Liver (tissue), 8 donors: ENCODE measurements at regions not wholly inside any gene's neighbourhood (a gene's known extent, or its start where the extent isn't known, plus 50 kb on each side); places are given as distances from the start of the nearest gene placed in this dataset.

Experiments
- DNase-seq: peaks from one replicate; pipeline ENCODE4 v3.0.0-alpha.2; 2017; ENCODE audit warnings: low spot score
- H3K27ac ChIP-seq, 2 donors: one replicate each; pipeline ENCODE4 v1.7.0; 2013; ENCODE audit warnings: inconsistent platforms in 2 of 2, low read length in 2 of 2, control low read depth in 1 of 2, low read depth in 1 of 2, mild to moderate bottlenecking in 1 of 2
- H3K27me3 ChIP-seq, 4 donors: one replicate each; pipeline versions ENCODE4 v1.6.1 to v1.7.0; 2013; ENCODE audit warnings: low read length in 3 of 4, inconsistent platforms in 1 of 4, mild to moderate bottlenecking in 1 of 4, moderate library complexity in 1 of 4; ENCODE audit not compliant: control insufficient read depth in 4 of 4, insufficient read depth in 4 of 4
- H3K36me3 ChIP-seq, 4 donors: one replicate each; pipeline versions ENCODE4 v1.6.1 to v1.7.0; 2013; ENCODE audit warnings: low read length in 3 of 4, mild to moderate bottlenecking in 3 of 4, low read depth in 1 of 4, moderate library complexity in 1 of 4; ENCODE audit not compliant: control insufficient read depth in 4 of 4, insufficient read depth in 3 of 4
- H3K4me1 ChIP-seq, 4 donors: one replicate each; pipeline versions ENCODE4 v1.6.1 to v1.7.0; 2013; ENCODE audit warnings: low read length in 3 of 4, mild to moderate bottlenecking in 3 of 4, moderate library complexity in 1 of 4; ENCODE audit not compliant: control insufficient read depth in 4 of 4, insufficient read depth in 4 of 4
- H3K4me3 ChIP-seq, 3 donors: one replicate each; pipeline versions ENCODE4 v1.6.1 to v1.7.0; 2013; ENCODE audit warnings: low read length in 3 of 3, control low read depth in 1 of 3, low read depth in 1 of 3, mild to moderate bottlenecking in 1 of 3
- H3K9ac ChIP-seq, 2 donors: one replicate each; pipeline ENCODE4 v1.7.0; 2013; ENCODE audit warnings: low read length in 2 of 2, mild to moderate bottlenecking in 2 of 2, moderate library complexity in 2 of 2, control low read depth in 1 of 2, low read depth in 1 of 2
- H3K9me3 ChIP-seq, 4 donors: one replicate each; pipeline versions ENCODE4 v1.6.1 to v1.7.0; 2013; ENCODE audit warnings: low read length in 3 of 4; ENCODE audit not compliant: control insufficient read depth in 4 of 4
- CTCF ChIP-seq: fragments of 150-350 bp; IDR thresholded peaks from 2 replicates; pipeline ENCODE4 v1.5.1; 2017; ENCODE audit warnings: improper control_type of control experiment, low read depth, low read length; ENCODE audit not compliant: missing input control
- FOXA2 ChIP-seq: IDR thresholded peaks from 2 replicates; pipeline ENCODE4 v1.6.1; 2016; ENCODE audit warnings: antibody characterized with exemption
- GABPA ChIP-seq, 2 donors: IDR thresholded peaks in 1 of 2; conservative IDR thresholded peaks in 1 of 2; 2 replicates each; pipeline ENCODE4 v1.6.1; 2016; ENCODE audit warnings: antibody characterized with exemption in 2 of 2, mild to moderate bottlenecking in 1 of 2, moderate library complexity in 1 of 2
- HNF4A ChIP-seq, 2 donors: conservative IDR thresholded peaks; 2 replicates each; pipeline ENCODE4 v1.6.1; 2016; ENCODE audit warnings: antibody characterized with exemption in 2 of 2, mild to moderate bottlenecking in 2 of 2
- HNF4G ChIP-seq: IDR thresholded peaks from 2 replicates; pipeline ENCODE4 v1.6.1; 2016; ENCODE audit warnings: antibody characterized with exemption
- JUND ChIP-seq, 2 donors: IDR thresholded peaks; 2 replicates each; pipeline ENCODE4 v1.6.1; 2016; ENCODE audit warnings: antibody characterized with exemption in 2 of 2
- MAX ChIP-seq: IDR thresholded peaks from 2 replicates; pipeline ENCODE4 v1.6.1; 2016; ENCODE audit warnings: antibody characterized with exemption
- NR2F2 ChIP-seq: IDR thresholded peaks from 2 replicates; pipeline ENCODE4 v1.6.1; 2016; ENCODE audit warnings: antibody characterized with exemption
- RAD21 ChIP-seq, 2 donors: IDR thresholded peaks; 2 replicates each; pipeline ENCODE4 v1.6.1; 2016; ENCODE audit warnings: antibody characterized with exemption in 2 of 2, mild to moderate bottlenecking in 2 of 2
- RXRA ChIP-seq, 2 donors: IDR thresholded peaks; 2 replicates each; pipeline ENCODE4 v1.6.1; 2017 to 2018; ENCODE audit warnings: antibody characterized with exemption in 2 of 2, mild to moderate bottlenecking in 1 of 2
- SP1 ChIP-seq: IDR thresholded peaks from 2 replicates; pipeline ENCODE4 v1.6.1; 2018; ENCODE audit warnings: antibody characterized with exemption, mild to moderate bottlenecking
- TAF1 ChIP-seq: conservative IDR thresholded peaks from 2 replicates; pipeline ENCODE4 v1.6.1; 2016; ENCODE audit warnings: antibody characterized with exemption, mild to moderate bottlenecking
- YY1 ChIP-seq: IDR thresholded peaks from 2 replicates; pipeline ENCODE4 v1.6.1; 2016; ENCODE audit warnings: antibody characterized with exemption, mild to moderate bottlenecking
- WGBS: extraction: QIAGEN DNeasy Blood & Tissue Kit; methylation state at CpG from one replicate; pipeline ENCODE4 v1.1.7; 2013; 5-methylcytosine and 5-hydroxymethylcytosine counted together
- TF ChIP-seq, protein P1 (sequence below): IDR thresholded peaks from 2 replicates; pipeline ENCODE4 v1.6.1; 2016; ENCODE audit warnings: antibody characterized with exemption
- TF ChIP-seq, protein P2 (sequence below): IDR thresholded peaks from 2 replicates; pipeline ENCODE4 v1.6.1; 2016; ENCODE audit warnings: antibody characterized with exemption, mild to moderate bottlenecking
- donor health status: healthy.
- donor health status: healthy.
- donor health status: healthy.
- donor health status: healthy.
- donor health status: healthy.

GRCh38 chr2:58992062-58992706 lies 751.1 kb upstream of the FANCL start (continued):
- no peak for TF ChIP-seq MAX

GRCh38 chr2:58991357-58991756 lies 750.2 kb upstream of the FANCL start:
- Histone ChIP-seq H3K9ac (no peak overlapping the region), H3K36me3 (no peaks in the 10 kb centered on the region), H3K27me3 (peaks cover 0 to 3% (median 0%) of the 10 kb centered on the region in 4 donors), H3K4me1 (no peaks in the 10 kb centered on the region), H3K4me3 (no peak overlapping the region), H3K9me3 (no peaks in the 10 kb centered on the region), H3K27ac (no peak overlapping the region)
- no peak for DNase-seq
- TF ChIP-seq, protein P1, sequence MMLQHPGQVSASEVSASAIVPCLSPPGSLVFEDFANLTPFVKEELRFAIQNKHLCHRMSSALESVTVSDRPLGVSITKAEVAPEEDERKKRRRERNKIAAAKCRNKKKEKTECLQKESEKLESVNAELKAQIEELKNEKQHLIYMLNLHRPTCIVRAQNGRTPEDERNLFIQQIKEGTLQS: no peak
- TF ChIP-seq RAD21 (IDR thresholded peaks at IDR 0.05) (no peak), FOXA2 (no peak), TAF1 (no peak), HNF4G (no peak), JUND (IDR thresholded peaks at IDR 0.05) (no peak), HNF4A (conservative IDR thresholded peaks at IDR 0.05) (no peak), SP1 (no peak), GABPA (IDR thresholded peaks at IDR 0.05 in 1 of 2, conservative IDR thresholded peaks at IDR 0.05 in 1 of 2) (no peak), CTCF (no peak), NR2F2 (no peak)
- TF ChIP-seq, protein P2, sequence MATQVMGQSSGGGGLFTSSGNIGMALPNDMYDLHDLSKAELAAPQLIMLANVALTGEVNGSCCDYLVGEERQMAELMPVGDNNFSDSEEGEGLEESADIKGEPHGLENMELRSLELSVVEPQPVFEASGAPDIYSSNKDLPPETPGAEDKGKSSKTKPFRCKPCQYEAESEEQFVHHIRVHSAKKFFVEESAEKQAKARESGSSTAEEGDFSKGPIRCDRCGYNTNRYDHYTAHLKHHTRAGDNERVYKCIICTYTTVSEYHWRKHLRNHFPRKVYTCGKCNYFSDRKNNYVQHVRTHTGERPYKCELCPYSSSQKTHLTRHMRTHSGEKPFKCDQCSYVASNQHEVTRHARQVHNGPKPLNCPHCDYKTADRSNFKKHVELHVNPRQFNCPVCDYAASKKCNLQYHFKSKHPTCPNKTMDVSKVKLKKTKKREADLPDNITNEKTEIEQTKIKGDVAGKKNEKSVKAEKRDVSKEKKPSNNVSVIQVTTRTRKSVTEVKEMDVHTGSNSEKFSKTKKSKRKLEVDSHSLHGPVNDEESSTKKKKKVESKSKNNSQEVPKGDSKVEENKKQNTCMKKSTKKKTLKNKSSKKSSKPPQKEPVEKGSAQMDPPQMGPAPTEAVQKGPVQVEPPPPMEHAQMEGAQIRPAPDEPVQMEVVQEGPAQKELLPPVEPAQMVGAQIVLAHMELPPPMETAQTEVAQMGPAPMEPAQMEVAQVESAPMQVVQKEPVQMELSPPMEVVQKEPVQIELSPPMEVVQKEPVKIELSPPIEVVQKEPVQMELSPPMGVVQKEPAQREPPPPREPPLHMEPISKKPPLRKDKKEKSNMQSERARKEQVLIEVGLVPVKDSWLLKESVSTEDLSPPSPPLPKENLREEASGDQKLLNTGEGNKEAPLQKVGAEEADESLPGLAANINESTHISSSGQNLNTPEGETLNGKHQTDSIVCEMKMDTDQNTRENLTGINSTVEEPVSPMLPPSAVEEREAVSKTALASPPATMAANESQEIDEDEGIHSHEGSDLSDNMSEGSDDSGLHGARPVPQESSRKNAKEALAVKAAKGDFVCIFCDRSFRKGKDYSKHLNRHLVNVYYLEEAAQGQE: no peak
- 74% methylated on average over 5 of the region's 5 CpGs for WGBS

DNA sequence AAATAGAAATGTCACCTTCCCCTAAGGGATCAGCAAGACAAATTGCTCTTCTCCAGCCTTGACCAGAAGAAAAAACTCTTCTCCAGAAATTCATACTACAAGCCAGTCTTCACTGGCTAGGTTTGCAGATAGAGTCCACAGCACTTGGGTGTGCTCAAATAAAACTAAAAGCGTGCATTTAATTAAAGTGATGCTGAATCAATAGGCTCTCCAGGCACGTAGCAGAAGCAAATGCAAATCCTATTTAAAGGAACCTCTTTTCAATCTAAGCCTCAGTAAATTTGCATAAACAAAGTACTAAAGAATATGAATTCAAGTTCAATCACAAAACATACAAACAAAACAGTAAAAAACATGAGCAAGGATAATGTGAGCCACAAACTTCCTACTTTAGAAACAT lies 744.4 kb upstream of the FANCL start:
- Histone ChIP-seq H3K9me3 (no peaks in the 10 kb centered on the region), H3K27ac (no peak overlapping the region), H3K4me3 (no peak overlapping the region), H3K9ac (no peak overlapping the region), H3K36me3 (no peaks in the 10 kb centered on the region), H3K4me1 (no peaks in the 10 kb centered on the region), H3K27me3 (peaks cover 0 to 3% (median 0%) of the 10 kb centered on the region in 4 donors)
- WGBS: 67% methylated on average over 2 of the region's 2 CpGs
- TF ChIP-seq TAF1: no peak
- TF ChIP-seq, protein P1: no peak
- TF ChIP-seq NR2F2: no peak
- no peak for TF ChIP-seq GABPA (IDR thresholded peaks at IDR 0.05 in 1 of 2, conservative IDR thresholded peaks at IDR 0.05 in 1 of 2)
- TF ChIP-seq SP1: no peak
- no peak for TF ChIP-seq CTCF
- TF ChIP-seq RXRA (IDR thresholded peaks at IDR 0.05): no peak
- TF ChIP-seq YY1: no peak
- TF ChIP-seq MAX: no peak
- no peak for TF ChIP-seq JUND (IDR thresholded peaks at IDR 0.05)
- no peak for TF ChIP-seq FOXA2
- TF ChIP-seq RAD21 (IDR thresholded peaks at IDR 0.05): no peak
- no peak for TF ChIP-seq HNF4A (conservative IDR thresholded peaks at IDR 0.05)
- DNase-seq: no peak
